ENCODE measurements at regions not wholly inside any gene's neighbourhood (a gene's known extent, or its start where the extent isn't known, plus 50 kb on each side); places are given as distances from the start of the nearest gene placed in this dataset.

GRCh38 chr10:109456566-109457301, 466.6 kb downstream of the XPNPEP1 start:
- Histone ChIP-seq H3K27me3 (replicated peaks; ENCODE audit: control insufficient read depth, insufficient read depth, low read length) (no peaks in the 10 kb centered on the region; the same call in 1 of the 2 replicates), H3K36me3 (ENCODE audit: control insufficient read depth, insufficient read depth, low read length) (no peaks in the 10 kb centered on the region), H3K4me3 (replicated peaks; ENCODE audit: low read depth, low read length) (no peak overlapping the region)
- no peak for TF ChIP-seq CTCF (IDR thresholded peaks at IDR 0.05; ENCODE audit: insufficient read depth, low read length, poor library complexity, severe bottlenecking)
- no peak for DNase-seq (ENCODE audit: extremely low read depth, insufficient read length)

GRCh38 chr10:109454691-109455090, 468.6 kb downstream of the XPNPEP1 start:
- H3K27me3 ChIP-seq (replicated peaks; ENCODE audit: control insufficient read depth, insufficient read depth, low read length) = no peaks in the 10 kb centered on the region; the same call in 1 of the 2 replicates
- TF ChIP-seq CTCF (IDR thresholded peaks at IDR 0.05; ENCODE audit: insufficient read depth, low read length, poor library complexity, severe bottlenecking) = no peak
- H3K36me3 ChIP-seq (ENCODE audit: control insufficient read depth, insufficient read depth, low read length) = no peaks in the 10 kb centered on the region
- no peak for DNase-seq (ENCODE audit: extremely low read depth, insufficient read length)
- no peak overlapping the region for H3K4me3 ChIP-seq (replicated peaks; ENCODE audit: low read depth, low read length)

DNA sequence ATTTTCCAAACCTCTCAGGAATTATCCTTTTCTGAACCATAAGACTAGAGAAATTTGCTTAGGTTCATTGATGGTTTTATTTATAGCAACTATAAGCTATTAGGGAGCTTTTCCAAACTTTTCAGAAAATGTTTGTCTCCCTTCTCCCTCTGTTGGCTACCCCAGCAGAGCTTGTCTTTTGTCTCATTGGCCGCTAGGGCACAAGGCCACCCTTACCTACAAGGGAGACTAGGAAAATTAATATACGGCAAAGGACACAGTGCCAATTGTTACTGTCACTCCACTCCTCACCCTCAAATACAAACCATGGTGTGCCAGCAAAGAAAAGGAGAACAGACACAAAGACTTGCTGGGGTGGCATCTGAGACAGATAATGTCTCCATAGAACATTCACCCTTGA, 471.4 kb downstream of the XPNPEP1 start:
- no peaks in the 10 kb centered on the region; the same call in 1 of the 2 replicates for H3K27me3 ChIP-seq (replicated peaks; ENCODE audit: control insufficient read depth, insufficient read depth, low read length)
- no peak overlapping the region for H3K4me3 ChIP-seq (replicated peaks; ENCODE audit: low read depth, low read length)
- DNase-seq (ENCODE audit: extremely low read depth, insufficient read length) = no peak
- no peaks in the 10 kb centered on the region for H3K36me3 ChIP-seq (ENCODE audit: control insufficient read depth, insufficient read depth, low read length)
- no peak for TF ChIP-seq CTCF (IDR thresholded peaks at IDR 0.05; ENCODE audit: insufficient read depth, low read length, poor library complexity, severe bottlenecking)

GRCh38 chr10:109450702-109451101, 472.6 kb downstream of the XPNPEP1 start:
- no peaks in the 10 kb centered on the region for H3K27me3 ChIP-seq (replicated peaks; ENCODE audit: control insufficient read depth, insufficient read depth, low read length)
- no peaks in the 10 kb centered on the region for H3K36me3 ChIP-seq (ENCODE audit: control insufficient read depth, insufficient read depth, low read length)
- TF ChIP-seq CTCF (IDR thresholded peaks at IDR 0.05; ENCODE audit: insufficient read depth, low read length, poor library complexity, severe bottlenecking) = no peak
- H3K4me3 ChIP-seq (replicated peaks; ENCODE audit: low read depth, low read length) = no peak overlapping the region
- DNase-seq (ENCODE audit: extremely low read depth, insufficient read length) = no peak

DNA sequence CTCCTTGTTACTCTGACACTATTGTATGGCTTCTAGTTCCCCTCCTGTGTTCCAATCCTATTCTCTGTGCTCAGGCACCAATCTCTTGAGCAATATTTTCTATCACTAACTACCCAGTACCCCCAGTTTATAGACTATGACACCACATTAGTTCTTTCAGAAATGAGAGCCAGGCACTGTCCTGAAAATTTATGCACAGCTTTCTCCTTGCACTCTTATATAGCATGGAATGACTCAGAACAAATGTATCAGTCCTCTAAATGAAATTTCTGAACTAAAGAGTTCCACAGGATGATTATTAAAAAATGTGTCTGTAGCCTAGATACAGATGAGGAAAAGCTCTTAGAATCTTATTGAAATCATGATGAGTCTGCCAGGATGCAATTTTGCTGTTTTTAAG, 489.9 kb downstream of the XPNPEP1 start:
- no peaks in the 10 kb centered on the region for H3K27me3 ChIP-seq (replicated peaks; ENCODE audit: control insufficient read depth, insufficient read depth, low read length)
- DNase-seq (ENCODE audit: extremely low read depth, insufficient read length) = no peak
- no peak overlapping the region for H3K4me3 ChIP-seq (replicated peaks; ENCODE audit: low read depth, low read length)
- H3K36me3 ChIP-seq (ENCODE audit: control insufficient read depth, insufficient read depth, low read length) = no peaks in the 10 kb centered on the region
- TF ChIP-seq CTCF (IDR thresholded peaks at IDR 0.05; ENCODE audit: insufficient read depth, low read length, poor library complexity, severe bottlenecking) = no peak

Data from GM06990 (cell line).